ENCODE measurements at regions not wholly inside any gene's neighbourhood (a gene's known extent, or its start where the extent isn't known, plus 50 kb on each side); places are given as distances from the start of the nearest gene placed in this dataset.

GRCh38 chr6:105485456-105485855 lies 82.6 kb upstream of the PREP start (continued):
- TF ChIP-seq REST (IDR thresholded peaks at IDR 0.05; ENCODE audit: unreplicated experiment) (no peak), EZH2phosphoT487 (IDR thresholded peaks at IDR 0.05; ENCODE audit: unreplicated experiment) (no peak), ZNF331 (CRISPR knock-in tag; IDR thresholded peaks at IDR 0.05; ENCODE audit: low read depth) (no peak), ETS1 (IDR thresholded peaks at IDR 0.05) (no peak), JUNB (IDR thresholded peaks at IDR 0.05; ENCODE audit: unreplicated experiment) (no peak), CTCF (conservative IDR thresholded peaks at IDR 0.05; ENCODE audit: low read depth in 2 of 2) (no peak)

- no peaks in the 10 kb centered on the region for H3K36me3 Mint-ChIP-seq (ENCODE audit: low read depth)
- H3K4me1 Mint-ChIP-seq: peaks cover 20% of the 10 kb centered on the region
- Histone ChIP-seq H3K4me1 (ENCODE audit: insufficient read depth) (peaks cover 19% of the 10 kb centered on the region), H2AFZ (no peak overlapping the region), H3K79me2 (replicated peaks; ENCODE audit: insufficient read depth) (no peaks in the 10 kb centered on the region), H3K4me2 (no peak overlapping the region), H4K20me1 (replicated peaks; ENCODE audit: insufficient read depth) (no peaks in the 10 kb centered on the region), H3K36me3 (ENCODE audit: insufficient read depth) (no peaks in the 10 kb centered on the region), H3K4me3 (no peak overlapping the region), H3K27ac (ENCODE audit: low read depth) (no peak overlapping the region), H3K27me3 (ENCODE audit: insufficient read depth) (no peaks in the 10 kb centered on the region), H3K9me2 (ENCODE audit: insufficient read depth) (peaks cover 6% of the 10 kb centered on the region; the same call in 1 of the 2 replicates), H3F3A (replicated peaks; ENCODE audit: low read depth) (no peaks in the 10 kb centered on the region)
- no peak overlapping the region for H3K27ac Mint-ChIP-seq
- no peak overlapping the region for H3K4me3 Mint-ChIP-seq
- peaks cover under 1% of the 10 kb centered on the region for H3K27me3 Mint-ChIP-seq (ENCODE audit: insufficient read depth, low read depth, poor library complexity)
- no peaks in the 10 kb centered on the region for H3K9me3 Mint-ChIP-seq
- TF ChIP-seq CTCF (conservative IDR thresholded peaks at IDR 0.05; ENCODE audit: low read depth in 2 of 2) (peak; percentile 60 to 96), JUNB (IDR thresholded peaks at IDR 0.05; ENCODE audit: unreplicated experiment) (no peak)
- ATAC-seq: peak; percentile 74
- DNase-seq (ENCODE audit: low spot score): peak; percentile 74
Observed at GRCh38 chr6:105484238-105485161, 81.6 kb upstream of the PREP start.
